RWPE1 (cell line): ENCODE measurements at regions not wholly inside any gene's neighbourhood (a gene's known extent, or its start where the extent isn't known, plus 50 kb on each side); places are given as distances from the start of the nearest gene placed in this dataset.

Source experiments
- CTCF ChIA-PET: fragments of 350-600 bp; sonication (Branson Sonifier 250); formaldehyde crosslinking; extraction: SDS; loops from one replicate; lab custom pipeline; 2021; lab: Yijun Ruan, JAX
- POLR2A ChIA-PET: fragments of 400-600 bp; formaldehyde crosslinking; extraction: SDS; loops from one replicate; lab custom pipeline; 2020; ENCODE audit warnings: antibody characterized with exemption; ENCODE audit not compliant: low non-redundant PET; lab: Yijun Ruan, JAX
- DNase-seq: peaks from one replicate; pipeline ENCODE4 v3.0.0; 2012; ENCODE audit warnings: low spot score
- H3K27ac ChIP-seq: fragments of 450-650 bp; 2 replicates; pipeline ENCODE4 v1.5.1; 2017
- TF ChIP-seq, protein P1 (sequence below): fragments of 450-650 bp; conservative IDR thresholded peaks from 2 replicates; pipeline ENCODE4 v1.5.1; 2017; ENCODE audit warnings: low read depth, mild to moderate bottlenecking

DNA sequence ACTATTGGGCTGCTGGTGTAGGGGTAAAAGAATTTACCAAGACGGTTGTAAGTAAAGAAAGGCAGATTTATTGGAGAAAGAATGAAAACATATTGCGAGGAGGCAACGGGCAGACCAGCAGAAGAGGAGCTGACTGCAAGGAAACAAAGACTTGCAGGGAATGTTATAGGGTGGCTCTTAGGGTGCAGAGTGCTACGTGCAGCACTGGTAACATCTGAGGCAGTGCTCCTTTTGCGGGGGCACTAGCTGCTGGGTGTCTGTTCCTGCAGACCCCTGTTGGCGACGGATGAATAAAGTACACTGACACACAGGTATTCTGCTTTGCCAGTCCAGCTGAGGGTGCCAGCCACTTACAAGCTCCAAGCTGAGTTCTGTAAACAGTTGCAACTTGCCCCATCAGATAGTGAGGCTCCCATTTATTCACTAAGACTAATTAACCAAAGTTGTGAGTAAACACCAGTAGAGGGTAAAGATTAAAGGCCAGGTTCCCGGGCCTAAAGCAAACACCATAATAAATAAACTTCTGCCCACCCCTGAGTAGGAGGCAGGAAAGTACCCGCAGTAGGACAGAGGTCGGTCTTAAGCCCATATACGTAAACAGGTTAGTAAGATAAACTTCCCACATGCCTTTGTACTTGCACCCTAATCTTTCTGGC is 140.2 kb upstream of the KCNK1 start:
- POLR2A ChIA-PET = no interaction called here
- CTCF ChIA-PET = no interaction called here
- no peak for DNase-seq
- H3K27ac ChIP-seq = no peak overlapping the region
- TF ChIP-seq, protein P1, sequence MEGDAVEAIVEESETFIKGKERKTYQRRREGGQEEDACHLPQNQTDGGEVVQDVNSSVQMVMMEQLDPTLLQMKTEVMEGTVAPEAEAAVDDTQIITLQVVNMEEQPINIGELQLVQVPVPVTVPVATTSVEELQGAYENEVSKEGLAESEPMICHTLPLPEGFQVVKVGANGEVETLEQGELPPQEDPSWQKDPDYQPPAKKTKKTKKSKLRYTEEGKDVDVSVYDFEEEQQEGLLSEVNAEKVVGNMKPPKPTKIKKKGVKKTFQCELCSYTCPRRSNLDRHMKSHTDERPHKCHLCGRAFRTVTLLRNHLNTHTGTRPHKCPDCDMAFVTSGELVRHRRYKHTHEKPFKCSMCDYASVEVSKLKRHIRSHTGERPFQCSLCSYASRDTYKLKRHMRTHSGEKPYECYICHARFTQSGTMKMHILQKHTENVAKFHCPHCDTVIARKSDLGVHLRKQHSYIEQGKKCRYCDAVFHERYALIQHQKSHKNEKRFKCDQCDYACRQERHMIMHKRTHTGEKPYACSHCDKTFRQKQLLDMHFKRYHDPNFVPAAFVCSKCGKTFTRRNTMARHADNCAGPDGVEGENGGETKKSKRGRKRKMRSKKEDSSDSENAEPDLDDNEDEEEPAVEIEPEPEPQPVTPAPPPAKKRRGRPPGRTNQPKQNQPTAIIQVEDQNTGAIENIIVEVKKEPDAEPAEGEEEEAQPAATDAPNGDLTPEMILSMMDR = no peak

DNA sequence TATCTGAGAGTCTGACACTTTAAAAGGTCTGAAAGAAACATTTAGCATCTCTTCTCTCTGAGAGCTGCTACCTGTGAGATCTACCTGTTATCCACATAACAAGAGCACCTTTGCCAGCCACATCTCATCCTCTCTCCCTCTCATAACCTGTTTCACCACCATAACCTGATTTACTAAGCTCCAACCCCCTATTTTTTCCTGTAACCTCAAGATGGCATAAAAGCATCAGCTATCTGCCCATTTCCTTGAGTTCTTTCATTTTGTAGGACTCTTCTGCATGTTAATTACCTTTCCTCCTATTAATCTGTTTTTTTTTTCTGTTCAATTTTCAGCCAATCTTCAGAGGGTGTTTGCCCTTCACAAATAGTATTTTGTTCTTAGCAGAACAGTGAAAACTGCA is 136.5 kb upstream of the KCNK1 start:
- POLR2A ChIA-PET = no interaction called here
- TF ChIP-seq, protein P1 = no peak
- no peak for DNase-seq
- CTCF ChIA-PET = interaction anchor here (0.6 to 0.7 kb wide), 3 partner anchors 175 to 626 kb away, joined by 3 to 6 read pairs (median 5); no protein-coding TSS in a partner anchor
- no peak overlapping the region for H3K27ac ChIP-seq

DNA sequence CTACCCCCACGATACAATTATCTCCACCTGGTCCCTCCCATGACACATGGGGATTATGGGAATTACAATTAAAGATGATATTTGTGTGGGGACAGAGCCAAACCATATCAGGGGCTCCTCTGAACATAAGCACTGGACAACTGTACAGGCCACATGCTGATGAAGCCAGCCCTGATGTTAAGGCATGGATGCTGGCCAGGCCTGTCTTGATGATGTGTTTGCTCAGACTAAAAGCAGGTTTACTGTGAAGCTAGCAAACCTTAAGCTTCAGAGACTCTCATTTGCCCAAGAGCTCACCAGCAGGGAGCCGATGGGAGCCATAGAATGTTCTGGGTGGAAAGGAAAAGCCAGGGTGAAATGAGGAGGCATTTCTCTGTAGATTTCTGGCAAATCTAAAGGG is 135.3 kb upstream of the KCNK1 start:
- ChIA-PET POLR2A (no interaction called here), CTCF (interaction anchor here (1.5 kb wide), 1 partner anchor 13 kb away, joined by 3 read pairs; no protein-coding TSS in a partner anchor)
- no peak overlapping the region for H3K27ac ChIP-seq
- DNase-seq = no peak
- TF ChIP-seq, protein P1 = no peak

DNA sequence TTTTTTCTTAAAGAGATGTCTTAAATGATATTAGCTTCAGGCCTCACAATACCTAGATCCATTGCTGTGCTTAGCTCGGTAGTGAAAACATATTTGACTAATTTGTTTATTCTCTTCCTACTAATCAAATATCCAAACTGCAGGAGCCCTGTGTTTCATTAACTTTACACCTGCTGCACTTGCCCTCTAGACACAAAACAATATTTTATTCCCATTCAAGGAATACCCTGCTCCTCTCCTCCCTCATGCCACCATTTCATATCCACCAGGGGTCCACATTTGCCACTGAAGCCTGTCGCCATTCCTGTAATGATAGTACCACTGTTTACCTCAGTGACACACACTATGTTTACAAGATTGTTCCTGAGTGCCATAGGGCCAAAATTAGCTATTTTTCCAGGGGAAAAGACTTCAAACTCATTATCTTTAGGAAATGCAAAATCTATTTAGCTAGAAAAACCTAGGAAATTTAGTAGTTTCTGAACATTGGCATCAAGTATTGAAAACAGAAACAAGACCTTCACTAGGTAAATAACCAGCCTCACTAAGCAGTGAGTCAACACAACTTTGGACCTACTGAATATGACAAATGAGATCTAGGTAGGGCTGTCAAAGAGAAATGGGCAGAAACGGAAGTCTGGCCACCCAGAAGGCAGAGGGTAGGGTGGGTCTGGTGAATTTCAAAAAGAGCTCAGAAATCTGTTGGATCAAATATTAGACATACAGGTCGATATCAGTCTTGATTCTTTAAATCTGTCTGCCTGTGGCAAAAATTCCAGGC is 134.6 kb upstream of the KCNK1 start:
- ChIA-PET CTCF (interaction anchor here (1.5 kb wide), 1 partner anchor 12 kb away, joined by 3 read pairs; no protein-coding TSS in a partner anchor), POLR2A (no interaction called here)
- H3K27ac ChIP-seq = no peak overlapping the region
- TF ChIP-seq, protein P1 = no peak
- DNase-seq = no peak

DNA sequence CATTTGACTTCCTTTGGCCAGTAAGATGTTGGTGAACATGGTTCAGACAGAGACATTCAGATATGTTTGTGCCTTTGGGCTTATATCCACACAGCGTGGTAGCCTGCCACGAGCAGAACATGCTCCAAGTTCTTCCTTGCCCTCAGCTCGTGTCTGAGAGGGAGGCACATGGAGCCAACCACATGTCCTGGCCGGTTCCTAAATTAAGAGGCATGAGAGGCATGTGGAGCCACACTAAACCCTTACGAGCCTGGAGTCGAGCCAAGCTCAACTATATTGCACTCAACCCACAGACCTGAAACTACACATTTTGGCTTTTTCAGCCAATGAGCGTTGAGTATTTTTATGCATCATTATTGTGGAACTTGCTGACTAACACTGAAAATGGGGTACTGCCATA is 133.7 kb upstream of the KCNK1 start:
- ChIA-PET CTCF (interaction anchor here (0.6 to 1.5 kb wide), 3 partner anchors 11 to 270 kb away, joined by 3 read pairs; no protein-coding TSS in a partner anchor), POLR2A (no interaction called here)
- H3K27ac ChIP-seq = no peak overlapping the region
- no peak for DNase-seq
- TF ChIP-seq, protein P1 = no peak

DNA sequence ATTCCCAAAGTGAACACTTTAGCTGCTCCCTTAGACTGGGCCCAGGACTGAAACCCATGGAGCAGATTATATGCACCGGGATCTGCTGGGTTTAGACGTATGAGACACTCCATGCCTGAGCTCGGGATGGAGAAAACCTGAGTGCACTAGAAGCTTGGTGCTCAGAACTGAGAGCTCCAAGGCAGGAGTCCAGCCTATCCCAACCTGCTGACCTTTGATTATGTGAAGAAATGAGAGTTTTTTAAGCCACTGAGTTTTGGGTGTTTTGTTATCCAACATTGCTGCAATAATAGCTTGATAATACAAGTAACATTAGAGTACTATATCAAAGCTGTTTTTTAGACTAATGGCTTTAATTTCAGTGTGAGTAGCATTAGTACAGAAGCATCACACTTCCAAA is 131.5 kb upstream of the KCNK1 start:
- no peak for DNase-seq
- TF ChIP-seq, protein P1 = no peak
- ChIA-PET POLR2A (no interaction called here), CTCF (interaction anchor here (0.6 to 1.3 kb wide), 2 partner anchors 309 to 1105 kb away, joined by 3 read pairs; no protein-coding TSS in a partner anchor)
- no peak overlapping the region for H3K27ac ChIP-seq
